GM19395 (cell line): ENCODE measurements at regions not wholly inside any gene's neighbourhood (a gene's known extent, or its start where the extent isn't known, plus 50 kb on each side); places are given as distances from the start of the nearest gene placed in this dataset.

Source experiments
- ATAC-seq: cut with Tn5 transposase; IDR thresholded peaks from one replicate; pipeline ENCODE4 v1.9.1; 2021; ENCODE audit warnings: mild to moderate bottlenecking, moderate library complexity; ENCODE audit not compliant: unreplicated experiment

DNA sequence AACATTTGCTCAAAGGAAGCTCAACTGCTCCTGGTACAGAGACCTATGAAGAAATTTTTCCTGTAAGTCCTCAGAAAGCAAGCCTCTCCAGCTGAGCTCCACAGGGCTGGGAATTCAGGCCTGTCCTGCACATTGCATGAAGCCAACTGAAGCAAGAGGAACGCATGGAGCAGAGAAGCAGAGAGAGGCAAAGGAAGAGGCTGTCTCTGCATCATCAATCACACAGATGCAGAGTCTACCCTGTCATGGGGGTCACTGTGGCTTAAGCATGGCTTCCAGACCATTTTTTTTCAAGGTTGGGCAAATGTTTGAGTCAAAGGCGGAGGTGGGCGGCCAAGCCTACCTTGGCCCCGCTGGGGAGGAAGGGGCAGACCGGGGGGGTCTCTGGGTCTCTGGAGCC is 110.3 kb upstream of the MSX1 start:
- no peak for ATAC-seq

GRCh38 chr4:4746444-4746843 is 113.0 kb upstream of the MSX1 start:
- no peak for ATAC-seq

DNA sequence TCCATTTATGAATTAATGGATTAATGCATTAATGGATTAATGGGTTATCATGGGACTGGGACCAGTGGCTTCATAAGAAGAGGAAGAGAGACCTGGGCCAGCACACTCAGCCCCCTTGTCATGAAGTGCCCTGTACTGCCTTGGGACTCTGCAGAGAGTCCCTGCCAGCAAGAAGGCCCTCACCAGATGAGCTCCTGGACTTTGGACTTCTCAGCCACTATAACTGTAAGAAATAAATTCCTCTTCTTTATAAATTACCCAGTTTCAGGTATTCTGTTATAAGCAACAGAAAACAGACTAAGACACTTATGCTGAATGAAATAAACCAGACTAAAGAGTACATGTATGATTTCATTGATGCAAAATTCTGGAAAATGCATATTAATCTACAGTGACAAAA is 119.4 kb upstream of the MSX1 start:
- no peak for ATAC-seq

DNA sequence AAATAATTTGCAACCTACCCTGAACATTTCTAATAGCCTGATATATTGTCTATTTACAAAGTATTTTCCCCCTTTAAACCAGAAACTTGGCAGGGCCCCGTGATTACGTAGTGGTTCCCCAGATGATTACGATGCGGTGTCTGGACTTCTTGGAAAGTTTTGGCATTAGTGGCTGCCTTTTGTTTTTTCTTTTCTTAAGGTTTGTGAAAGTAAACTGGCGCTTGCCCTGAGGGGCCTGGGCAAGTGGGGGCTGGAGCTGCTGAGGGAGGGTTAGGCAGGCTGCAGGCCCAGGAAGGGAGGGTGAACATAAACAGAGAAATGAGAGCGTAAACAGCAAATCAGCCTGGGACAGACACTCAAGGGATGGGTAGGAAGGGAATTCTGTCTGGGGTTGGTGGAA is 123.6 kb upstream of the MSX1 start:
- no peak for ATAC-seq

- no peak for ATAC-seq
Observed at GRCh38 chr4:4735136-4735750, 124.2 kb upstream of the MSX1 start.

- no peak for ATAC-seq
Observed at GRCh38 chr4:4734425-4734824, 125.0 kb upstream of the MSX1 start.

- no peak for ATAC-seq
Observed at GRCh38 chr4:4733663-4734062, 125.8 kb upstream of the MSX1 start.

DNA sequence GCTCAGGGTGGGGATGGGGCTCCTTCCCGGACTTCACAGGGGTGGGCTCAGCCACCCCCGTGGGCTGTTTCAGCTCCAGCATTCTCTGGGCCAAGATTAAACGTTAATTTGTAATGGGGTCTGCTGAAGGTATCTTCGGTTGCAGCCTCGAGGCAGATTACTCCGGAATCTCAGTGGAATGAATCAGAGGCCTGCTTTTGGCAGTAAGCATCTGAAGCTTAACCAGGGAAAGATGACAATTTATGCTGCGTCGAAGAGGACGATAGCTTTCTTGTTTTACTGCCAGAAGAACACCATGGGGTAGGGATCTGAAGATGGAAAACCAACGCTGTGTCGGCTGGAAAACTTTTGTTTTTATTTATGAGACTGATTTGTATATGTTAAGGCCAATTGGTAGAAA is 129.2 kb upstream of the MSX1 start:
- ATAC-seq, result no peak

DNA sequence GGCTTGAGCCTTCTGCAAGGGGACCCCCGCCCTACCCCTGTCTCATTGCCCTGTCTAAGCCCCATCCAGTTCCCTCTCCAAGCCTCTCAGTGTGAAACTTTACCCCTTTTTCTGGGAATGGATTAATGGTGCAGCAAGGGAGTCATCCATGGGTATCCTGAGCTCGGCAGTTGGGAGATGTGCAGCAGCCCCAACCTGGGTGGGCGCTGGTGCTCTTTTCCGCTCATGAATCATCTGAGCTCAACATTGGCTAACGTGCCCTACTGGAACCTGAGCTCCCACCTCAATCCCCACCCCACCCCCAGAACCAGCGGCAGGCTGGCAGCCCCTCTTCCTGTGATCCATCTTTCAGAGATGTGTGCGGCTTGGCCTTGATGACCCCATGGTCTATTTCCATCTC is 130.3 kb upstream of the MSX1 start:
- ATAC-seq, result no peak

DNA sequence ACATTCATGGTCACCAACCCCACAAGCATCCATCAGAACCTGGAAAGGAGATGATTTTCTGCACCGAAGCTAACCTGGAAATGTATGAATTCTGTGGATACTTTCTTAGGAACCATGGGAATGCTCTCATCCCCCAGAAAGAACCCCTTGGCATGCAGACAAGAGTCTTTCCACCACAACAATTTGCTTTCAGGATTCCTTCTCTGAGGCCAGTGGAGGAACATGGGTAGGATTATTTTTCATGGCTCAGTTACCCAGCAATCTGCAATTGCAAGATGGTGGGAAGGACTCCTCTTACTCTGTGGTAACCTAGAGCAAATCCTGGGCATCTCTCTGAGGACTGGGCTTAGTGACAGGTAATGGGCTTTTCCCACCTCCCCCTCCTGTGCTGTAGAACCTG is 131.9 kb upstream of the MSX1 start:
- ATAC-seq, result no peak

- ATAC-seq, result no peak
Observed at GRCh38 chr4:4726051-4726450, 133.4 kb upstream of the MSX1 start.

- no peak for ATAC-seq
Observed at GRCh38 chr4:4724321-4724720, 135.1 kb upstream of the MSX1 start.

GRCh38 chr4:4721636-4722035 is 137.8 kb upstream of the MSX1 start:
- no peak for ATAC-seq

GRCh38 chr4:4720646-4721045 is 138.8 kb upstream of the MSX1 start:
- ATAC-seq, result no peak

GRCh38 chr4:4719436-4719835 is 140.0 kb upstream of the MSX1 start:
- no peak for ATAC-seq

DNA sequence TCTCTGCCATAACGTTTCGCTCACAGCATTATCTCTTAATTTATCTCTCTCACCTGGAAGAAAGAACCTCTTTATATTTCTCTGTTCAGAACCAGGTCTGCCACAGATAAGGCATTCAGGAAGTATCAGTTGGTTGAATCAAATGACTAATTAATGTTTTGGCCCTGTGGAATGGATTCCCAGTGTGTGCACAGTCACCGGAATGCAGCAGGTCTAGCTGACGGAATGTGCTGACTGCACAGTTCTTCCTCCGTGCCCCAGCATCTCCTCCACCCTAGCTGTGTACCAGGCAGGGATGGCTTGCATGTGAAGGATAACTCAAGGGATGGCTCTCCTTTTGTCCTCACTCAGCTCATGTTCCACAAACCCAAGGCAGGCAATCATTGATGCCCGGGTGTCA is 141.8 kb upstream of the MSX1 start:
- ATAC-seq, result no peak

DNA sequence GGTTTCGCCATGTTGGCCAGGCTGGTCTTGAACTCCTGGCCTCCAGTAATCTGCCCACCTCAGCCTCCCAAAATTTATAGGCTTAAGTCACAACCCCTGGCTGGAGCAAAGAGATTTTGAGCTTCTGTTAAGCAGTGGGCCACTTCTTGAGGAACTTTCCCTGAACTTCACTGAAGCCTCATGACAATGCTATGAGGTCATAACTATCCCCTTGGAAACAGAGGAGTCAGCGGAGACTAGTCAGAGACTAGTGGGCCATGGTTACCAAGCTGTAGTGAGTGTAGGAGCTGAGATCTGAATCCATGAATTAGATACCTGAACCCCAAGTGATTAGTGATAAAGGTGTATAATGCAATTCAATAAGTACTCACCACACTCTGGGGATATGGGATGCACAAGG is 145.1 kb upstream of the MSX1 start:
- ATAC-seq, result no peak

DNA sequence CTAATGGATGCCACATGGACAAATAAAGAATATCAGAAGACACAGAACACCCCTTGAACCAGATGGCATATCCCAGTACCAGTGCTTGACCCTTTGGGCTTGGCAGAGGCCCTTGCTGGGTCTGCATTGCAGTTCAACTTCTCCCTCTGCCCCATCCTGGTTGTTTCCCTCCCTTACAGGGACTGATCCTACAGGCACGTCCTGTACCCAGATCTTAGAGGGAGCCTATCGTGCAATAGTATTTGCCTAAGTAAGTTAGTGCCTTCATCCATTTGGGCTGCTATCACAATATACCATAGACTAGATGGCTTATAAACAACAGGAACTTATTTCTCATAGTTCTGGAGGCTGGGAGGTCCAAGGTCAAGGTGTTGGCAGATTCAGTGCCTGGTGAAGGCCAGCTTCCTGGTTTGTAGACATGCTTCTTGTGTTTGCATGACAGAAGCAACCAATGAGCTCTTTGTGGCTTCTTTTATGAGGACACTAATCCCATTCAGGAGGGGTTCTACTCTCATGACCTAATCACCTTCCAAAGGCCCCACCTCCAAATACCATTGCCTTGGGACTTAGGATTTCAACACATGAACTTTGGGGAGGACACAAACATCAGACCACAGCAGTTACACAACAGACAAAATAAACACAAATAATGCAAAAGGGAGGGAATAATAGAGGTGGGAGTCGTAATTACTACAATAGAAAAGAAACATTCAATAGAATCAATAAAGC is 146.5 kb upstream of the MSX1 start:
- ATAC-seq, result no peak

DNA sequence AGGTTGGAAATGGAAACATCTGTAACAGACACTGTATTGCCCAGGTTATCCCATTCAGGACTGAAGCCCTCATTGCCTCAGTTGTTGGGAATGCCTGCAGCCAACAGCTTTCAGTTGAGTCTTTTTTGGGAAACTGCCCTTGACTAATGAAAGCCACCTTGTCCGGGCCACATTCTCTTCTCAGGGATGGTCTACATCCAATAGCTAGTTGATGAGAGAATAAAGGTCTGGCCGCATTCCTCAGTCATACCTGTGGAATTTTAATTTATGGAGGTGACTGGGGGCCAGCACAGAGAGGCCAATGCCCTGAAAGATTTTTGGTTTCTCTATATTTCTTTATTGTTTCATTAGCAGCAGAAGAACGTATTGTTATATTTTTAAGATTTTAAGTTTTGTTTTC is 147.6 kb upstream of the MSX1 start:
- ATAC-seq, result no peak

DNA sequence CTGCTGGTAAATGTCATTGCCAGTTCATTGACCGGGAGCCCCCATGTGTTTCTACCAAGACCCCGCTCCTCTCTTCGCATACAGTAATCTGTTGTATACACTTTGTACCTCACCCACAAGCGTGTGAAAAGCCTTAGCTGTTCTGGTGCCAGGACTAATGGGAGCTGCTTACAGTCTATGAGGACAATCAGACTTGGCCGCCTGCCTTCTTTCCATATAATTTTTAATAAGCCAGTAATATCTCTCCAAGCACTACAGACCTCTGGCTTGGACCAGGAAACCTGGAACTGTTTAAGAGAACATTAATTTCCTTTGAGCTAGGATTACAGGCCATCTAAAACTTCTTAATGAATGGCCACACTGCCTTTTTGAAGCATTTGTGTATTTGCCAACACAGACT is 149.7 kb upstream of the MSX1 start:
- ATAC-seq, result no peak

GRCh38 chr4:4704267-4704666 is 155.2 kb upstream of the MSX1 start:
- ATAC-seq, result no peak

DNA sequence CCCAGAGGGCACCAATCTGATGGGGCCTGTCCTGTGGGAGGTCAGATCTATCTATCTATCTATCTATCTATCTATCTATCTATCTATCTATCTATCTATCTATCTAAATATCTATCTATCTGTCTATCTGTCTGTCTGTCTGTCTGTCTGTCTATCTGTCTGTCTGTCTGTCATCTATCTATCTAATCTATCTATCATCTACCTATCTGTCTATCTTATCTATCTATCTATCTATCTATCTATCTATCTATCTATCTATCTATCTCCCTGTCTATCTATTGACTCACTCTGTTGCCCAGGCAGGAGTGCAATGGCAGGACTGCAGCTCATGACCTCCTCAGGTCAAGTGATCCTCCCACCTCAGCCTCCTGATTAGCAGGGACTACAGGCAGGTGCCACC is 155.7 kb upstream of the STX18 start:
- ATAC-seq, result no peak

GRCh38 chr4:4696530-4696929 is 154.7 kb upstream of the STX18 start:
- ATAC-seq, result no peak
